ENCODE measurements at regions not wholly inside any gene's neighbourhood (a gene's known extent, or its start where the extent isn't known, plus 50 kb on each side); places are given as distances from the start of the nearest gene placed in this dataset.

GRCh38 chrX:69085826-69086225, 79.4 kb downstream of the PJA1 start:
- intact Hi-C loops (cut with micrococcal nuclease): no loop called here
- ATAC-seq (no peak), DNase-seq (no peak)

GRCh38 chrX:69085151-69085550, 80.1 kb downstream of the PJA1 start:
- no peak for ATAC-seq
- no peak for DNase-seq
- intact Hi-C loops (cut with micrococcal nuclease): no loop called here

GRCh38 chrX:69083801-69084200, 81.5 kb downstream of the PJA1 start:
- intact Hi-C loops (cut with micrococcal nuclease): no loop called here
- ATAC-seq (no peak), DNase-seq (no peak)

GRCh38 chrX:69083361-69083760, 81.9 kb downstream of the PJA1 start:
- intact Hi-C loops (cut with micrococcal nuclease): no loop called here
- DNase-seq: no peak
- ATAC-seq: no peak

GRCh38 chrX:69082753-69083150, 82.5 kb downstream of the PJA1 start:
- DNase-seq (no peak), ATAC-seq (no peak)
- intact Hi-C loops (cut with micrococcal nuclease): no loop called here

GRCh38 chrX:69082055-69082752, 83.0 kb downstream of the PJA1 start:
- DNase-seq: no peak
- no peak for ATAC-seq
- intact Hi-C loops (cut with micrococcal nuclease): no loop called here

GRCh38 chrX:69080855-69081465, 84.3 kb downstream of the PJA1 start:
- ATAC-seq: no peak
- intact Hi-C loops (cut with micrococcal nuclease): no loop called here
- no peak for DNase-seq

GRCh38 chrX:69079268-69079667, 86.0 kb downstream of the PJA1 start:
- intact Hi-C loops (cut with micrococcal nuclease): no loop called here
- DNase-seq: no peak
- ATAC-seq: no peak

- DNase-seq: no peak
- no peak for ATAC-seq
- intact Hi-C loops (cut with micrococcal nuclease): no loop called here
Observed at GRCh38 chrX:69077895-69078455, 87.3 kb downstream of the PJA1 start.

- intact Hi-C loops (cut with micrococcal nuclease): no loop called here
- ATAC-seq (no peak), DNase-seq (no peak)
Observed at GRCh38 chrX:69076088-69076487, 89.2 kb downstream of the PJA1 start.

GRCh38 chrX:69074726-69075125, 90.5 kb downstream of the PJA1 start:
- ATAC-seq (no peak), DNase-seq (no peak)
- intact Hi-C loops (cut with micrococcal nuclease): no loop called here

- intact Hi-C loops (cut with micrococcal nuclease): no loop called here
- no peak for ATAC-seq
- no peak for DNase-seq
Observed at GRCh38 chrX:69073721-69074120, 91.5 kb downstream of the PJA1 start.

- DNase-seq: no peak
- ATAC-seq: no peak
- intact Hi-C loops (cut with micrococcal nuclease): no loop called here
Observed at GRCh38 chrX:69073241-69073640, 92.0 kb downstream of the PJA1 start.

GRCh38 chrX:69072486-69073006, 92.7 kb downstream of the PJA1 start:
- ATAC-seq: no peak
- intact Hi-C loops (cut with micrococcal nuclease): no loop called here
- DNase-seq: no peak

- peak; percentile 83 for DNase-seq
- ATAC-seq: peak; percentile 96
- intact Hi-C loops (cut with micrococcal nuclease): no loop called here
Observed at GRCh38 chrX:69070949-69071650, 94.2 kb downstream of the PJA1 start.

- DNase-seq (no peak), ATAC-seq (no peak)
- intact Hi-C loops (cut with micrococcal nuclease): no loop called here
Observed at GRCh38 chrX:69069876-69070275, 95.4 kb downstream of the PJA1 start.

- ATAC-seq (no peak), DNase-seq (no peak)
- intact Hi-C loops (cut with micrococcal nuclease): no loop called here
Observed at GRCh38 chrX:69069086-69069445, 96.2 kb downstream of the PJA1 start.

GRCh38 chrX:69068301-69069085, 96.8 kb downstream of the PJA1 start:
- no peak for DNase-seq
- no peak for ATAC-seq
- intact Hi-C loops (cut with micrococcal nuclease): no loop called here

GRCh38 chrX:69067841-69068240, 97.4 kb downstream of the PJA1 start:
- no peak for DNase-seq
- intact Hi-C loops (cut with micrococcal nuclease): no loop called here
- ATAC-seq: no peak
